ENCODE measurements at regions not wholly inside any gene's neighbourhood (a gene's known extent, or its start where the extent isn't known, plus 50 kb on each side); places are given as distances from the start of the nearest gene placed in this dataset.

- TF ChIP-seq CTCF (IDR thresholded peaks at IDR 0.05) (no peak), POLR2A (IDR thresholded peaks at IDR 0.05) (no peak)
These were observed 197.8 kb upstream of the RBMS3 start for GRCh38 chr3:29083081-29083480.

Measured in heart left ventricle (tissue), 13 donors.